Stomach (tissue), 8 donors: ENCODE measurements at regions not wholly inside any gene's neighbourhood (a gene's known extent, or its start where the extent isn't known, plus 50 kb on each side); places are given as distances from the start of the nearest gene placed in this dataset.

Experiments used
- DNase-seq, 2 donors: peaks; one replicate each; pipeline versions ENCODE4 v3.0.0 to v3.0.0-alpha.2; 2013 to 2019
- H3K27ac ChIP-seq, 5 donors: fragments of 200-600 bp in 4 of 5; sonication (generic) in 4 of 5; one replicate each; pipeline ENCODE4 v1.5.1; 2013 to 2019; ENCODE audit warnings: mild to moderate bottlenecking in 1 of 5, moderate library complexity in 1 of 5
- H3K27me3 ChIP-seq, 3 donors: fragments of 200-600 bp; sonication (generic); one replicate each; pipeline ENCODE4 v1.5.1; 2017 to 2019; ENCODE audit warnings: mixed run types in 1 of 3
- H3K36me3 ChIP-seq, 4 donors: fragments of 200-600 bp; sonication (generic); 1 replicate in 3 of 4; 2 replicates in 1 of 4; pipeline ENCODE4 v1.5.1; 2016 to 2019
- H3K4me1 ChIP-seq, 4 donors: fragments of 200-600 bp; sonication (generic); one replicate each; pipeline ENCODE4 v1.5.1; 2016 to 2019
- H3K4me3 ChIP-seq, 4 donors: fragments of 200-600 bp; sonication (generic) in 3 of 4; one replicate each; pipeline ENCODE4 v1.5.1; 2016 to 2019; ENCODE audit warnings: mild to moderate bottlenecking in 1 of 4
- H3K9me3 ChIP-seq, 4 donors: fragments of 200-600 bp; sonication (generic); one replicate each; pipeline ENCODE4 v1.5.1; 2016 to 2019
- CTCF ChIP-seq, 7 experiments: fragments of 450-650 bp in 4 of 7; fragments of 200-600 bp in 3 of 7; sonication (generic) in 3 of 7; IDR thresholded peaks; one replicate each; pipeline ENCODE4 v1.5.1; 2016 to 2019; ENCODE audit warnings: antibody characterized with exemption in 7 of 7, control low read depth in 2 of 7, mild to moderate bottlenecking in 1 of 7
- EP300 ChIP-seq: sonication (generic); formaldehyde crosslinking; IDR thresholded peaks from one replicate; pipeline ENCODE4 v1.6.1; 2017; ENCODE audit warnings: antibody characterized with exemption
- POLR2A ChIP-seq, 4 donors: fragments of 450-650 bp; IDR thresholded peaks; one replicate each; pipeline ENCODE4 v1.6.1; 2016; ENCODE audit warnings: antibody characterized with exemption in 4 of 4, control low read depth in 2 of 4, mild to moderate bottlenecking in 1 of 4, moderate library complexity in 1 of 4
- POLR2AphosphoS5 ChIP-seq, 3 donors: sonication (generic); formaldehyde crosslinking; IDR thresholded peaks; one replicate each; pipeline ENCODE4 v1.6.1; 2016; ENCODE audit warnings: antibody characterized with exemption in 3 of 3
- WGBS, 5 donors: extraction: QIAGEN DNeasy Blood & Tissue Kit in 3 of 5; methylation state at CpG; one replicate each; pipeline versions ENCODE4 v1.1.5 to v1.1.7; 2013 to 2018; 5-methylcytosine and 5-hydroxymethylcytosine counted together
- intact Hi-C: fragments of 100-400 bp; cut with DNase I; formaldehyde crosslinking; loops from one replicate; pipeline ENCODE4 v1.15.1; 2023; ENCODE audit warnings: low total_unique reads
- donor health status: healthy with polysubstance abuse.
- donor health status: Bipolar disorder and iron deficiency.
- donor health status: healthy.

- H3K4me3 ChIP-seq = no peak overlapping the region
- no peak overlapping the region for H3K27ac ChIP-seq
- peaks cover 0 to 9% (median 0%) of the 10 kb centered on the region in 3 donors for H3K27me3 ChIP-seq
- no peaks in the 10 kb centered on the region for H3K36me3 ChIP-seq
- intact Hi-C loops = no loop called here
- TF ChIP-seq POLR2AphosphoS5 (IDR thresholded peaks at IDR 0.05) = no peak
- TF ChIP-seq EP300 = no peak
- no peak for TF ChIP-seq CTCF (IDR thresholded peaks at IDR 0.05)
- no peak for TF ChIP-seq POLR2A (IDR thresholded peaks at IDR 0.05)
- no peaks in the 10 kb centered on the region for H3K4me1 ChIP-seq
- 65 to 76% (median 69%) methylated on average over 5 to 7 of the region's 7 CpGs for WGBS, 5 donors
- no peaks in the 10 kb centered on the region for H3K9me3 ChIP-seq
- DNase-seq = no peak
Observed at GRCh38 chr11:70675697-70676374, 277.5 kb downstream of the CTTN start.

GRCh38 chr11:70677232-70677916 is 279.0 kb downstream of the CTTN start:
- TF ChIP-seq POLR2A (IDR thresholded peaks at IDR 0.05) (no peak), CTCF (IDR thresholded peaks at IDR 0.05) (no peak), POLR2AphosphoS5 (IDR thresholded peaks at IDR 0.05) (no peak), EP300 (no peak)
- no peaks in the 10 kb centered on the region for H3K4me1 ChIP-seq
- H3K9me3 ChIP-seq = no peaks in the 10 kb centered on the region
- peaks cover 0 to 13% (median 0%) of the 10 kb centered on the region in 3 donors for H3K27me3 ChIP-seq
- no peak overlapping the region for H3K4me3 ChIP-seq
- DNase-seq = no peak
- no peak overlapping the region for H3K27ac ChIP-seq
- intact Hi-C loops = no loop called here
- 89 to 96% (median 93%) methylated on average over 14 to 19 of the region's 19 CpGs for WGBS, 5 donors
- H3K36me3 ChIP-seq = no peaks in the 10 kb centered on the region

- WGBS, 5 donors = 90 to 95% (median 94%) methylated on average over 20 to 29 of the region's 29 CpGs
- intact Hi-C loops = no loop called here
- no peak for DNase-seq
- Histone ChIP-seq H3K27me3 (peaks cover 0 to 13% (median 0%) of the 10 kb centered on the region in 3 donors), H3K4me3 (no peak overlapping the region), H3K4me1 (no peaks in the 10 kb centered on the region), H3K9me3 (no peaks in the 10 kb centered on the region), H3K36me3 (no peaks in the 10 kb centered on the region), H3K27ac (no peak overlapping the region)
- no peak for TF ChIP-seq POLR2AphosphoS5 (IDR thresholded peaks at IDR 0.05)
- TF ChIP-seq CTCF (IDR thresholded peaks at IDR 0.05) = no peak
- TF ChIP-seq EP300 = no peak
- no peak for TF ChIP-seq POLR2A (IDR thresholded peaks at IDR 0.05)
Observed at GRCh38 chr11:70678931-70679900, 280.9 kb downstream of the CTTN start.

GRCh38 chr11:70680781-70681281 is 282.5 kb downstream of the CTTN start:
- TF ChIP-seq POLR2AphosphoS5 (IDR thresholded peaks at IDR 0.05) (no peak), POLR2A (IDR thresholded peaks at IDR 0.05) (no peak), EP300 (no peak), CTCF (IDR thresholded peaks at IDR 0.05) (no peak)
- H3K27ac ChIP-seq = no peak overlapping the region
- no peaks in the 10 kb centered on the region for H3K4me1 ChIP-seq
- no peak overlapping the region for H3K4me3 ChIP-seq
- DNase-seq = no peak
- intact Hi-C loops = no loop called here
- H3K9me3 ChIP-seq = no peaks in the 10 kb centered on the region
- peaks cover 0 to 13% (median 0%) of the 10 kb centered on the region in 3 donors for H3K27me3 ChIP-seq
- 70 to 85% (median 80%) methylated on average over 11 to 13 of the region's 13 CpGs for WGBS, 5 donors
- no peaks in the 10 kb centered on the region for H3K36me3 ChIP-seq
